ENCODE measurements at regions not wholly inside any gene's neighbourhood (a gene's known extent, or its start where the extent isn't known, plus 50 kb on each side); places are given as distances from the start of the nearest gene placed in this dataset.

GRCh38 chr3:74507691-74508090, 106.8 kb downstream of the CNTN3 start:
- Histone ChIP-seq H3K27me3 (ENCODE audit: low read depth, low read length) (no peaks in the 10 kb centered on the region), H3K36me3 (ENCODE audit: control insufficient read depth in 1 of 2, insufficient read depth in 2 of 2, low read length in 2 of 2) (no peaks in the 10 kb centered on the region), H3K9me3 (ENCODE audit: control insufficient read depth in 1 of 2, low read length in 2 of 2) (no peaks in the 10 kb centered on the region), H3K4me1 (ENCODE audit: control insufficient read depth in 1 of 2, insufficient read depth in 2 of 2, low read length in 2 of 2) (no peaks in the 10 kb centered on the region), H3K27ac (ENCODE audit: low read length) (no peak overlapping the region), H3K4me3 (ENCODE audit: low read depth in 1 of 2, low read length in 2 of 2) (no peak overlapping the region)

- Histone ChIP-seq H3K4me1 (ENCODE audit: control insufficient read depth in 1 of 2, insufficient read depth in 2 of 2, low read length in 2 of 2) (no peaks in the 10 kb centered on the region), H3K9me3 (ENCODE audit: control insufficient read depth in 1 of 2, low read length in 2 of 2) (no peaks in the 10 kb centered on the region), H3K4me3 (ENCODE audit: low read depth in 1 of 2, low read length in 2 of 2) (no peak overlapping the region), H3K27ac (ENCODE audit: low read length) (no peak overlapping the region), H3K36me3 (ENCODE audit: control insufficient read depth in 1 of 2, insufficient read depth in 2 of 2, low read length in 2 of 2) (no peaks in the 10 kb centered on the region), H3K27me3 (ENCODE audit: low read depth, low read length) (no peaks in the 10 kb centered on the region)
Observed at GRCh38 chr3:74506246-74506645, 108.2 kb downstream of the CNTN3 start.

GRCh38 chr3:74501007-74501406, 113.5 kb downstream of the CNTN3 start:
- H3K36me3 ChIP-seq (ENCODE audit: control insufficient read depth in 1 of 2, insufficient read depth in 2 of 2, low read length in 2 of 2) = no peaks in the 10 kb centered on the region
- H3K27ac ChIP-seq (ENCODE audit: low read length) = no peak overlapping the region
- no peaks in the 10 kb centered on the region for H3K27me3 ChIP-seq (ENCODE audit: low read depth, low read length)
- H3K4me3 ChIP-seq (ENCODE audit: low read depth in 1 of 2, low read length in 2 of 2) = no peak overlapping the region
- no peaks in the 10 kb centered on the region for H3K9me3 ChIP-seq (ENCODE audit: control insufficient read depth in 1 of 2, low read length in 2 of 2)
- no peaks in the 10 kb centered on the region for H3K4me1 ChIP-seq (ENCODE audit: control insufficient read depth in 1 of 2, insufficient read depth in 2 of 2, low read length in 2 of 2)

DNA sequence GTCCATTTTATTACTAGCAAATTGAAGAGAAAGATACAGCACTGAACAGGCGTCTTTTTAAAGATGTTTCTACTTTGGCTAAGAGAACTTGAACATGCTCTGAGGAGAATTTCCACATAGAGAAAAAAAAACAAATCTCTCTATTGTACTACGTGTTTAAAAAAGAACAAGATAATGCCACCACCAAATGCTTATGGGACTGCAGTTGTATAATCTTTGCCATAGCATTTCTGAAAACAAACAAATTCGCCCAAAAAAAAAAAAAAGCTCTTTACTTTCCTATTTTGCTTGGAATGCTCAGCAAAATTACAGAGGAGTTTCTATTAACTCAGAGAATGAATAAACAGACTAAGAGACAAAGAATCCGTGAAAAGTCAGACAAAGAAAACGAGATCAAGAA, 114.2 kb downstream of the CNTN3 start:
- Histone ChIP-seq H3K27ac (ENCODE audit: low read length) (no peak overlapping the region), H3K4me1 (ENCODE audit: control insufficient read depth in 1 of 2, insufficient read depth in 2 of 2, low read length in 2 of 2) (no peaks in the 10 kb centered on the region), H3K4me3 (ENCODE audit: low read depth in 1 of 2, low read length in 2 of 2) (no peak overlapping the region), H3K9me3 (ENCODE audit: control insufficient read depth in 1 of 2, low read length in 2 of 2) (no peaks in the 10 kb centered on the region), H3K27me3 (ENCODE audit: low read depth, low read length) (no peaks in the 10 kb centered on the region), H3K36me3 (ENCODE audit: control insufficient read depth in 1 of 2, insufficient read depth in 2 of 2, low read length in 2 of 2) (no peaks in the 10 kb centered on the region)

- Histone ChIP-seq H3K4me3 (ENCODE audit: low read depth in 1 of 2, low read length in 2 of 2) (no peak overlapping the region), H3K27me3 (ENCODE audit: low read depth, low read length) (no peaks in the 10 kb centered on the region), H3K36me3 (ENCODE audit: control insufficient read depth in 1 of 2, insufficient read depth in 2 of 2, low read length in 2 of 2) (no peaks in the 10 kb centered on the region), H3K9me3 (ENCODE audit: control insufficient read depth in 1 of 2, low read length in 2 of 2) (no peaks in the 10 kb centered on the region), H3K27ac (ENCODE audit: low read length) (no peak overlapping the region), H3K4me1 (ENCODE audit: control insufficient read depth in 1 of 2, insufficient read depth in 2 of 2, low read length in 2 of 2) (no peaks in the 10 kb centered on the region)
Observed at GRCh38 chr3:74491874-74492273, 122.6 kb downstream of the CNTN3 start.

DNA sequence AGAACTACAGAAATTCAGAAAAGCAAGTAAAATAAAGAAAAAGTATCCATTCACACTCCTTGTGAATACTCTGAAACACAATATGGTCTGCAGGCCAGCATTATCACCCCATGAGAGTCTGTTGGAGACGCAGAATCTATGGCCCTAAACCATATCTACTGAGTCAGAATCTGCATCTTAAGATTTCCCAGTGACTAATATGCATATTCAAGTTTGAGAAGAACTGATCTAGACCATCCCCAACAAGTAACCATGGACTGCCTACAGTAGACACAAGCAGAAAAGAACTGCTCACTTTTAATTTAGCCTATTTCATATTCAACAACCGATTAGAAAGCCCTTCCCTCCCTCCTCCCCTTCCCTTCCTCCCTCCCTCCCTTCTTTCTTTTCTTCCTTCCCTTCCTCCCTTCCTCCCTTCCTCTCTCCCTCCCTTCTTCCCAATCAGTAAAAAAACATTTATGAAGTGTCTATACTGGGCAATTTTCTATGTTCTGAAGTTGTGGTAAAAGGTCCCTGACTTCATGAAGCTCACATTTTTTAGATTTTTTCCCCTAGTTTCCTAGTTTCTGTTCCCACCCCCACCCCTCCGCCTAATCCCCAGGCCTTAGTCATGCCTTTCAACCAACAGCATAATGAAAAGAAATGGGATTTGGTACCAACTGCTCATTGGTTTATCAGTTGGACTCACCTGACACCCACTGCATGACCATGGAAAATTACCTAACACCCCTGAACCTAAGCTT, 125.2 kb downstream of the CNTN3 start:
- no peaks in the 10 kb centered on the region for H3K4me1 ChIP-seq (ENCODE audit: control insufficient read depth in 1 of 2, insufficient read depth in 2 of 2, low read length in 2 of 2)
- no peaks in the 10 kb centered on the region for H3K27me3 ChIP-seq (ENCODE audit: low read depth, low read length)
- H3K9me3 ChIP-seq (ENCODE audit: control insufficient read depth in 1 of 2, low read length in 2 of 2) = no peaks in the 10 kb centered on the region
- H3K4me3 ChIP-seq (ENCODE audit: low read depth in 1 of 2, low read length in 2 of 2) = no peak overlapping the region
- no peak overlapping the region for H3K27ac ChIP-seq (ENCODE audit: low read length)
- no peaks in the 10 kb centered on the region for H3K36me3 ChIP-seq (ENCODE audit: control insufficient read depth in 1 of 2, insufficient read depth in 2 of 2, low read length in 2 of 2)

GRCh38 chr3:74479915-74480314, 134.5 kb downstream of the CNTN3 start:
- Histone ChIP-seq H3K4me3 (ENCODE audit: low read depth in 1 of 2, low read length in 2 of 2) (no peak overlapping the region), H3K36me3 (ENCODE audit: control insufficient read depth in 1 of 2, insufficient read depth in 2 of 2, low read length in 2 of 2) (no peaks in the 10 kb centered on the region), H3K27me3 (ENCODE audit: low read depth, low read length) (no peaks in the 10 kb centered on the region), H3K9me3 (ENCODE audit: control insufficient read depth in 1 of 2, low read length in 2 of 2) (no peaks in the 10 kb centered on the region), H3K4me1 (ENCODE audit: control insufficient read depth in 1 of 2, insufficient read depth in 2 of 2, low read length in 2 of 2) (no peaks in the 10 kb centered on the region), H3K27ac (ENCODE audit: low read length) (no peak overlapping the region)

GRCh38 chr3:74470313-74470712, 144.1 kb downstream of the CNTN3 start:
- H3K36me3 ChIP-seq (ENCODE audit: control insufficient read depth in 1 of 2, insufficient read depth in 2 of 2, low read length in 2 of 2) = no peaks in the 10 kb centered on the region
- H3K27ac ChIP-seq (ENCODE audit: low read length) = no peak overlapping the region
- H3K4me1 ChIP-seq (ENCODE audit: control insufficient read depth in 1 of 2, insufficient read depth in 2 of 2, low read length in 2 of 2) = no peaks in the 10 kb centered on the region
- H3K27me3 ChIP-seq (ENCODE audit: low read depth, low read length) = no peaks in the 10 kb centered on the region
- no peak overlapping the region for H3K4me3 ChIP-seq (ENCODE audit: low read depth in 1 of 2, low read length in 2 of 2)
- H3K9me3 ChIP-seq (ENCODE audit: control insufficient read depth in 1 of 2, low read length in 2 of 2) = no peaks in the 10 kb centered on the region

GRCh38 chr3:74469713-74470112, 144.7 kb downstream of the CNTN3 start:
- Histone ChIP-seq H3K27ac (ENCODE audit: low read length) (no peak overlapping the region), H3K27me3 (ENCODE audit: low read depth, low read length) (no peaks in the 10 kb centered on the region), H3K36me3 (ENCODE audit: control insufficient read depth in 1 of 2, insufficient read depth in 2 of 2, low read length in 2 of 2) (no peaks in the 10 kb centered on the region), H3K9me3 (ENCODE audit: control insufficient read depth in 1 of 2, low read length in 2 of 2) (no peaks in the 10 kb centered on the region), H3K4me1 (ENCODE audit: control insufficient read depth in 1 of 2, insufficient read depth in 2 of 2, low read length in 2 of 2) (no peaks in the 10 kb centered on the region), H3K4me3 (ENCODE audit: low read depth in 1 of 2, low read length in 2 of 2) (no peak overlapping the region)

GRCh38 chr3:74469151-74469550, 145.3 kb downstream of the CNTN3 start:
- no peak overlapping the region for H3K4me3 ChIP-seq (ENCODE audit: low read depth in 1 of 2, low read length in 2 of 2)
- no peaks in the 10 kb centered on the region for H3K9me3 ChIP-seq (ENCODE audit: control insufficient read depth in 1 of 2, low read length in 2 of 2)
- no peaks in the 10 kb centered on the region for H3K27me3 ChIP-seq (ENCODE audit: low read depth, low read length)
- no peaks in the 10 kb centered on the region for H3K4me1 ChIP-seq (ENCODE audit: control insufficient read depth in 1 of 2, insufficient read depth in 2 of 2, low read length in 2 of 2)
- no peak overlapping the region for H3K27ac ChIP-seq (ENCODE audit: low read length)
- no peaks in the 10 kb centered on the region for H3K36me3 ChIP-seq (ENCODE audit: control insufficient read depth in 1 of 2, insufficient read depth in 2 of 2, low read length in 2 of 2)

DNA sequence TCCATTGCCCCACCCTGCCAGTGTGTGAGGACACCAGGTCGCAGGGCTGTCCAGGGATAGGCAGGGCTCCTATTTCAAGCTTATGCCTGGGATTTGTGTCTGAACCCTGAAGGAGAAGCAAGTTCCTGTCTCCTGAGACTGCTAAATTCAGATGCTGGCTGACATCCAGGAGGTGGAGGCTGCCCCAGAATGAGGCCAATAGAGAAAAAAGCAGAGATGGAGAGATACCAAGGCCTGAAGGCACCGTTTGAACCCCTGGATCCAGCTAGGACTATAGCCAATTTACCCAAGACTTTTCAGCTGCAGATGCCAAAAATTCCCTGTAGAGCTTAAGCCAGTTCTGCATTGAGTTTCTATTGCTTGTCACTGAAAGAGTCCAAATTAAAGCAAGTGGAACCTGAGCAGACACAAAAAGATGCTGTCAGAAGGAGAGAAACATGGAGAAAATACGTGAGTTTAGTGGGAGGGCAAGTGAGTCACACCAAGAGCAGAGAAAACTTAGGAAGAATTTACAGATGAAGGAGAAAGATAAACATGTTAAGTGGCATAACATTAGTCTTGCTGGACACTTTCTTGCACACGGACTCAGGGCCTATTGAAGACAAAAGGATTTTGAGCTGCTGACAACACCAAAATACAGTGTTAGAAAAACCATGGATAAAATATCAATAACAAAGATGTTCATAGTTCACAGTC, 148.6 kb downstream of the CNTN3 start:
- no peak overlapping the region for H3K27ac ChIP-seq (ENCODE audit: low read length)

GRCh38 chr3:74463515-74463914, 150.9 kb downstream of the CNTN3 start:
- H3K4me1 ChIP-seq (ENCODE audit: control insufficient read depth in 1 of 2, insufficient read depth in 2 of 2, low read length in 2 of 2) = no peaks in the 10 kb centered on the region
- no peak overlapping the region for H3K4me3 ChIP-seq (ENCODE audit: low read depth in 1 of 2, low read length in 2 of 2)
- no peaks in the 10 kb centered on the region for H3K27me3 ChIP-seq (ENCODE audit: low read depth, low read length)
- H3K9me3 ChIP-seq (ENCODE audit: control insufficient read depth in 1 of 2, low read length in 2 of 2) = no peaks in the 10 kb centered on the region
- H3K36me3 ChIP-seq (ENCODE audit: control insufficient read depth in 1 of 2, insufficient read depth in 2 of 2, low read length in 2 of 2) = no peaks in the 10 kb centered on the region
- no peak overlapping the region for H3K27ac ChIP-seq (ENCODE audit: low read length)

More for the DNA sequence above, 148.6 kb downstream of the CNTN3 start:
- Histone ChIP-seq H3K4me1 (ENCODE audit: control insufficient read depth in 1 of 2, insufficient read depth in 2 of 2, low read length in 2 of 2) (no peaks in the 10 kb centered on the region), H3K36me3 (ENCODE audit: control insufficient read depth in 1 of 2, insufficient read depth in 2 of 2, low read length in 2 of 2) (no peaks in the 10 kb centered on the region), H3K27me3 (ENCODE audit: low read depth, low read length) (no peaks in the 10 kb centered on the region), H3K4me3 (ENCODE audit: low read depth in 1 of 2, low read length in 2 of 2) (no peak overlapping the region), H3K9me3 (ENCODE audit: control insufficient read depth in 1 of 2, low read length in 2 of 2) (no peaks in the 10 kb centered on the region)

All from muscle layer of duodenum (tissue), 2 donors.